ENCODE measurements at regions not wholly inside any gene's neighbourhood (a gene's known extent, or its start where the extent isn't known, plus 50 kb on each side); places are given as distances from the start of the nearest gene placed in this dataset.

GRCh38 chr7:156466955-156467625 lies 173.5 kb upstream of the RNF32 start:
- Histone ChIP-seq H3K36me3 (no peaks in the 10 kb centered on the region), H3K27me3 (no peaks in the 10 kb centered on the region), H3K9me3 (no peaks in the 10 kb centered on the region), H3K4me3 (no peak overlapping the region), H3K4me1 (no peaks in the 10 kb centered on the region), H3K27ac (no peak overlapping the region)
- intact Hi-C loops (cut with DNase I; ENCODE audit: low total_unique reads), result no loop called here
- no peak for TF ChIP-seq POLR2AphosphoS5 (IDR thresholded peaks at IDR 0.05)
- TF ChIP-seq POLR2A (IDR thresholded peaks at IDR 0.05), result no peak
- TF ChIP-seq, protein P1, sequence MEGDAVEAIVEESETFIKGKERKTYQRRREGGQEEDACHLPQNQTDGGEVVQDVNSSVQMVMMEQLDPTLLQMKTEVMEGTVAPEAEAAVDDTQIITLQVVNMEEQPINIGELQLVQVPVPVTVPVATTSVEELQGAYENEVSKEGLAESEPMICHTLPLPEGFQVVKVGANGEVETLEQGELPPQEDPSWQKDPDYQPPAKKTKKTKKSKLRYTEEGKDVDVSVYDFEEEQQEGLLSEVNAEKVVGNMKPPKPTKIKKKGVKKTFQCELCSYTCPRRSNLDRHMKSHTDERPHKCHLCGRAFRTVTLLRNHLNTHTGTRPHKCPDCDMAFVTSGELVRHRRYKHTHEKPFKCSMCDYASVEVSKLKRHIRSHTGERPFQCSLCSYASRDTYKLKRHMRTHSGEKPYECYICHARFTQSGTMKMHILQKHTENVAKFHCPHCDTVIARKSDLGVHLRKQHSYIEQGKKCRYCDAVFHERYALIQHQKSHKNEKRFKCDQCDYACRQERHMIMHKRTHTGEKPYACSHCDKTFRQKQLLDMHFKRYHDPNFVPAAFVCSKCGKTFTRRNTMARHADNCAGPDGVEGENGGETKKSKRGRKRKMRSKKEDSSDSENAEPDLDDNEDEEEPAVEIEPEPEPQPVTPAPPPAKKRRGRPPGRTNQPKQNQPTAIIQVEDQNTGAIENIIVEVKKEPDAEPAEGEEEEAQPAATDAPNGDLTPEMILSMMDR (IDR thresholded peaks at IDR 0.05), result no peak
- DNase-seq (ENCODE audit: low spot score in 2 of 2), result no peak

DNA sequence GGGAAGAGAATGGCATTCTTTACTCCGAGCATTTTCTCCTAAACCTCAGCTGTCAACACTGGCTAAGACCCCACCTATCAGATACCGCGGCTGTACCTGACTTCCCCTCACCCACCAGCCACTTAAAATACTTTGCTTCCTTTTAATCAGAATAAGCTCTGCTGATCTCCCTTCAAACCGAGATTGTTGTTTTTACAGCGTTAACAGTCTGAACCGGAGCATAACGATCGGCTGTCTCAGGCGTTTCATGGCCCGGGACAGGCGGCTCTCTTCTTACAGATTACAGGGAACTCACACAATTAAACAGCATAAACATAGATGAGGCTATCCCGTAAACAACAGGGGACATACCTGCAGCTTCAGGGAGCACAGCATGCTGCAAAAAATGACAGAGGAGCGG lies 174.3 kb upstream of the RNF32 start:
- Histone ChIP-seq H3K4me1 (no peaks in the 10 kb centered on the region), H3K36me3 (no peaks in the 10 kb centered on the region), H3K4me3 (no peak overlapping the region), H3K9me3 (no peaks in the 10 kb centered on the region), H3K27me3 (no peaks in the 10 kb centered on the region), H3K27ac (no peak overlapping the region)
- intact Hi-C loops (cut with DNase I; ENCODE audit: low total_unique reads), result no loop called here
- TF ChIP-seq, protein P1 (IDR thresholded peaks at IDR 0.05), result no peak
- TF ChIP-seq POLR2AphosphoS5 (IDR thresholded peaks at IDR 0.05) (no peak), POLR2A (IDR thresholded peaks at IDR 0.05) (no peak)
- DNase-seq (ENCODE audit: low spot score in 2 of 2), result no peak

- intact Hi-C loops (cut with DNase I; ENCODE audit: low total_unique reads), result no loop called here
- Histone ChIP-seq H3K27me3 (no peaks in the 10 kb centered on the region), H3K27ac (no peak overlapping the region), H3K9me3 (no peaks in the 10 kb centered on the region), H3K36me3 (no peaks in the 10 kb centered on the region), H3K4me3 (no peak overlapping the region), H3K4me1 (no peaks in the 10 kb centered on the region)
- TF ChIP-seq POLR2AphosphoS5 (IDR thresholded peaks at IDR 0.05) (no peak), POLR2A (IDR thresholded peaks at IDR 0.05) (no peak)
- TF ChIP-seq, protein P1 (IDR thresholded peaks at IDR 0.05), result no peak
- no peak for DNase-seq (ENCODE audit: low spot score in 2 of 2)
These were observed 175.4 kb upstream of the RNF32 start for GRCh38 chr7:156465186-156465585.

GRCh38 chr7:156464339-156464738 lies 176.2 kb upstream of the RNF32 start:
- H3K27ac ChIP-seq, result no peak overlapping the region
- no peak overlapping the region for H3K4me3 ChIP-seq
- TF ChIP-seq POLR2AphosphoS5 (IDR thresholded peaks at IDR 0.05) (no peak), POLR2A (IDR thresholded peaks at IDR 0.05) (no peak)
- TF ChIP-seq, protein P1 (IDR thresholded peaks at IDR 0.05), result no peak
- DNase-seq (ENCODE audit: low spot score in 2 of 2), result no peak
- no peaks in the 10 kb centered on the region for H3K9me3 ChIP-seq
- H3K27me3 ChIP-seq, result no peaks in the 10 kb centered on the region
- no peaks in the 10 kb centered on the region for H3K36me3 ChIP-seq
- H3K4me1 ChIP-seq, result no peaks in the 10 kb centered on the region
- intact Hi-C loops (cut with DNase I; ENCODE audit: low total_unique reads), result no loop called here

DNA sequence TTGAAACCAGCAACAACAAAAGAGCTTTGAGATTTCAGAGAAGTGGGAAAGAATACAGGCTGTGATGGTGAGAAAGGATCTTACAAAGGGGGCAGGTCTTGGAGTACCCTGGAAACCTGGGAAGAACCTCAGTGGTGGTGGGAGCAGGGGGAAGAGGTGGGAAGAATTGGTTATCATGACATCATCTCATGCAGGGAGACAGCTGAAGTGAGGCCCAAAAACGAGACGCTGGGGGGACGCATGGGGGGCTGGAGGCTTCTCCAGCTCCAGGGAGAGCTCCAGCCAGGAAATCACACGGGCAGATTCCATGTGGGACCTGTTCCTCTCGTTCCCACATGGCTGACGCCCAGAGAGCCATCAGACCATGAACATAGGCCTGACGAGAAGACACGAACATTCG lies 177.3 kb upstream of the RNF32 start:
- no peak overlapping the region for H3K27ac ChIP-seq
- no peaks in the 10 kb centered on the region for H3K4me1 ChIP-seq
- H3K36me3 ChIP-seq, result no peaks in the 10 kb centered on the region
- intact Hi-C loops (cut with DNase I; ENCODE audit: low total_unique reads), result no loop called here
- H3K4me3 ChIP-seq, result no peak overlapping the region
- TF ChIP-seq POLR2AphosphoS5 (IDR thresholded peaks at IDR 0.05), result no peak
- TF ChIP-seq, protein P1 (IDR thresholded peaks at IDR 0.05), result no peak
- no peak for TF ChIP-seq POLR2A (IDR thresholded peaks at IDR 0.05)
- H3K9me3 ChIP-seq, result no peaks in the 10 kb centered on the region
- DNase-seq (ENCODE audit: low spot score in 2 of 2), result no peak
- H3K27me3 ChIP-seq, result no peaks in the 10 kb centered on the region

Data from breast epithelium (tissue), 4 donors.